Breast epithelium (tissue), 4 donors: ENCODE measurements at regions not wholly inside any gene's neighbourhood (a gene's known extent, or its start where the extent isn't known, plus 50 kb on each side); places are given as distances from the start of the nearest gene placed in this dataset.

ENCODE experiments used
- DNase-seq, 2 donors: peaks; one replicate each; pipeline ENCODE4 v3.0.0-alpha.2; 2019; ENCODE audit warnings: low spot score in 2 of 2
- H3K27ac ChIP-seq, 2 donors: fragments of 200-600 bp; sonication (generic) in 1 of 2; one replicate each; pipeline ENCODE4 v1.5.1; 2016 to 2019; ENCODE audit warnings: mild to moderate bottlenecking in 1 of 2
- H3K27me3 ChIP-seq, 2 donors: fragments of 200-600 bp; sonication (generic) in 1 of 2; one replicate each; pipeline versions ENCODE4 v1.5.1 to v1.6.0; 2017 to 2019; ENCODE audit warnings: control low read depth in 1 of 2, mild to moderate bottlenecking in 1 of 2
- H3K36me3 ChIP-seq: fragments of 200-600 bp; one replicate; pipeline ENCODE4 v1.5.1; 2019
- H3K4me1 ChIP-seq, 2 donors: fragments of 200-600 bp; sonication (generic); one replicate each; pipeline ENCODE4 v1.5.1; 2016 to 2019; ENCODE audit warnings: control low read depth in 1 of 2
- H3K4me3 ChIP-seq, 3 donors: fragments of 200-600 bp; sonication (generic); 1 replicate in 2 of 3; 2 replicates in 1 of 3; pipeline ENCODE4 v1.5.1; 2016 to 2019; ENCODE audit warnings: mild to moderate bottlenecking in 3 of 3, moderate library complexity in 2 of 3
- H3K9me3 ChIP-seq, 2 donors: fragments of 200-600 bp; sonication (generic) in 1 of 2; one replicate each; pipeline ENCODE4 v1.5.1; 2016 to 2019; ENCODE audit warnings: control low read depth in 1 of 2
- POLR2A ChIP-seq: fragments of 450-650 bp; IDR thresholded peaks from one replicate; pipeline ENCODE4 v1.6.1; 2016; ENCODE audit warnings: antibody characterized with exemption, mild to moderate bottlenecking, moderate library complexity
- POLR2AphosphoS5 ChIP-seq, 3 donors: sonication (generic); formaldehyde crosslinking; IDR thresholded peaks; one replicate each; pipeline ENCODE4 v1.6.1; 2017; ENCODE audit warnings: antibody characterized with exemption in 3 of 3
- intact Hi-C: fragments of 100-400 bp; cut with DNase I; formaldehyde crosslinking; loops from one replicate; pipeline ENCODE4 v1.15.1; 2023; ENCODE audit warnings: low total_unique reads
- TF ChIP-seq, protein P1 (sequence below), 3 donors: fragments of 450-650 bp; IDR thresholded peaks; one replicate each; pipeline ENCODE4 v1.5.1; 2016 to 2017; ENCODE audit warnings: antibody characterized with exemption in 3 of 3, mild to moderate bottlenecking in 3 of 3, moderate library complexity in 3 of 3

DNA sequence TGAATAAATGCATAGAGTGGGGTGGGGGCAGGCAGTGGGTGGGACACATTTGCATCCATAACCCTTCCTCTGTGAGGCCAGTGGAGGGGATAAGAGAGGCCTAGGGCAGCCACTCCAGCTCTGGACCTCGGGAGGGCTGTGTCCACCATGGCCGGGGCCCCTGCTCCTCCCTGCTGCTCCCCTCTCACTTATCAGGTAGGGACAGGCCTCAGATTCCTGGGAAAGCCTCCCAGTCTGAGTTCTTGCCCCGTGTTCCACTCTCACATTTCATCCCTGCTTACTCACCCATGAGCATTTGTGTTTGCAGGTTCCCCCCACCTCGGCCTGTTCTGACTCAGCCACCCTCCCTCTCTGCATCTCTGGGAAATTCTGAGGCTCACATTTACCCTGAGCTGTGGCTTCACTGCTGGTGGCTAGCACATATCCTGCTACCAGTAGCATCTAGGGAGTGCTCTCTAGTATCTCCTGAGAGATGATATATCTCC lies 128.7 kb upstream of the TOP3B start:
- no peaks in the 10 kb centered on the region for H3K36me3 ChIP-seq
- H3K9me3 ChIP-seq: no peaks in the 10 kb centered on the region
- TF ChIP-seq POLR2AphosphoS5 (IDR thresholded peaks at IDR 0.05): no peak
- TF ChIP-seq, protein P1, sequence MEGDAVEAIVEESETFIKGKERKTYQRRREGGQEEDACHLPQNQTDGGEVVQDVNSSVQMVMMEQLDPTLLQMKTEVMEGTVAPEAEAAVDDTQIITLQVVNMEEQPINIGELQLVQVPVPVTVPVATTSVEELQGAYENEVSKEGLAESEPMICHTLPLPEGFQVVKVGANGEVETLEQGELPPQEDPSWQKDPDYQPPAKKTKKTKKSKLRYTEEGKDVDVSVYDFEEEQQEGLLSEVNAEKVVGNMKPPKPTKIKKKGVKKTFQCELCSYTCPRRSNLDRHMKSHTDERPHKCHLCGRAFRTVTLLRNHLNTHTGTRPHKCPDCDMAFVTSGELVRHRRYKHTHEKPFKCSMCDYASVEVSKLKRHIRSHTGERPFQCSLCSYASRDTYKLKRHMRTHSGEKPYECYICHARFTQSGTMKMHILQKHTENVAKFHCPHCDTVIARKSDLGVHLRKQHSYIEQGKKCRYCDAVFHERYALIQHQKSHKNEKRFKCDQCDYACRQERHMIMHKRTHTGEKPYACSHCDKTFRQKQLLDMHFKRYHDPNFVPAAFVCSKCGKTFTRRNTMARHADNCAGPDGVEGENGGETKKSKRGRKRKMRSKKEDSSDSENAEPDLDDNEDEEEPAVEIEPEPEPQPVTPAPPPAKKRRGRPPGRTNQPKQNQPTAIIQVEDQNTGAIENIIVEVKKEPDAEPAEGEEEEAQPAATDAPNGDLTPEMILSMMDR (IDR thresholded peaks at IDR 0.05): no peak
- no peak for TF ChIP-seq POLR2A
- no peaks in the 10 kb centered on the region for H3K4me1 ChIP-seq
- intact Hi-C loops: no loop called here
- H3K4me3 ChIP-seq: no peak overlapping the region
- no peak for DNase-seq
- no peaks in the 10 kb centered on the region for H3K27me3 ChIP-seq
- no peak overlapping the region for H3K27ac ChIP-seq

DNA sequence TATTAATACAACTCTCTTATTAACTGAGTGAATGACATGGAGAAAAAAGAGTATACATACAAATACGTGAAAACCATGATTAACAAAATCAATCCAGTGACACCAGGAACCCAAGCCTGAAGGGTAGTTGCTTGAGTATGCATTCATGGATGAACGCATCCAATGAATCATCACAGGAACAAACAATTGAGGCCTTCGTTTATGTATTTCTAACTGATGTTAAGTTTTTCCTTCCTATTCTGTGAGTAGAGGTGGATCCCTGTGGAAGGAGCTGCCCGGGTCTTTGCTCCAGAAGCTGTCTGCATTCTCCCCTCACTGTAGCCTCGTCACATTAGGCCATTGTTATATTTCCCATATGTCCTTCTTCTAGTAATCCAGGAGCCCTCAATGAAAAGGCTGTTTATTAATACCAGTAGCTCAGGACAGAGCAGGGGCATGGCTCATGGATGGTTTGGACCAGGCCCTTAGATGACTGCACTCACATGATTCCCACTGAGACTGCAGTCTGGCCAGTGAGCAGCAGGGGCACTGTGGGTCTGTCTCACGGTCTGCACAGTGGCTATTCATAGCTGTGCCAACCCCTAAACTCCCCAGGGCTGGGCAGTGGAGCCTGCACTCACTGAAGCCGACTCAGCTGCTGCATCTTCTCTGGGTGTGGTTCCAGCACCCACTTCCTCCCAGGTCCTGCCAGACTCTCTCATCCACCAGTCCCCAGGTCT lies 128.1 kb upstream of the TOP3B start:
- Histone ChIP-seq H3K27ac (no peak overlapping the region), H3K4me1 (no peaks in the 10 kb centered on the region), H3K9me3 (no peaks in the 10 kb centered on the region), H3K36me3 (no peaks in the 10 kb centered on the region), H3K4me3 (no peak overlapping the region), H3K27me3 (no peaks in the 10 kb centered on the region)
- intact Hi-C loops: no loop called here
- DNase-seq: no peak
- TF ChIP-seq, protein P1 (IDR thresholded peaks at IDR 0.05): no peak
- TF ChIP-seq POLR2AphosphoS5 (IDR thresholded peaks at IDR 0.05): no peak
- no peak for TF ChIP-seq POLR2A

DNA sequence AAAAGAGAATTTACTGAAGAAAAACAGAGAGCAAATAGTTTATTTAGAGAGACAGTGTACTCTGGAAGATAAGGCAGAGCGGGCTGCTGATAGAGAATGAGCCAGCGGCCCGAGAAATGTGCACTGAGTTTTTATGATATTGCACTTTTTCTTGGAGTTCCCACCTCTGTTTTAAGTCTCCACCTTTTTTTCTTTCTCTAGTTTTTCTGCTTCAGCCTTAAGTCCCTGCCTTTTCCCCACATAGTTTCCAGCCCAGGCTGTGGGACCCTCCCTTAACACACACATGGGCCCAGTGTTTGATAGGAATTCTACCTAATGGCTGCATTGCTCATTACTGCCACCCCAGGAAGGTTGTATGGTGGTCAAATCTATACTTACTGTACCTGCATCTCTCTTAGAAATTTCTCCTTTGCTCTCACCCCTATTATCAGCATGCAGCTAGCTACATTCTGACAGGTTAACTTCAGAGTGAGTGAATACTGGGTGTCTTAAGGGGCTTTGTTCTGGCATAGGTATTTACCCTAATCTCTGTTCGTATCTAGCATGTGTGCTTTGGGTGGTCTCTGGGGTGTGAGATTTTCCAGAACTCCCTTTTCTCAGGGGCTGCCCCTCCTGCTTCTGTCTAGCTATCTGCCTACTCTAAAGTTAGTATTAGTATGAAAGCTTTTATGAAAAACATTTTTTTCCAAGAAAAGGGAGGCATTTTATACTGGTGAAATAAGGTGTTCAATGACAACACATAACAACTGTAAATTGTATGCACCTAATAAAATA lies 127.3 kb upstream of the TOP3B start:
- Histone ChIP-seq H3K36me3 (no peaks in the 10 kb centered on the region), H3K4me1 (no peaks in the 10 kb centered on the region), H3K9me3 (no peaks in the 10 kb centered on the region), H3K27me3 (no peaks in the 10 kb centered on the region), H3K27ac (no peak overlapping the region), H3K4me3 (no peak overlapping the region)
- no peak for DNase-seq
- intact Hi-C loops: no loop called here
- TF ChIP-seq, protein P1 (IDR thresholded peaks at IDR 0.05): no peak
- no peak for TF ChIP-seq POLR2AphosphoS5 (IDR thresholded peaks at IDR 0.05)
- no peak for TF ChIP-seq POLR2A

DNA sequence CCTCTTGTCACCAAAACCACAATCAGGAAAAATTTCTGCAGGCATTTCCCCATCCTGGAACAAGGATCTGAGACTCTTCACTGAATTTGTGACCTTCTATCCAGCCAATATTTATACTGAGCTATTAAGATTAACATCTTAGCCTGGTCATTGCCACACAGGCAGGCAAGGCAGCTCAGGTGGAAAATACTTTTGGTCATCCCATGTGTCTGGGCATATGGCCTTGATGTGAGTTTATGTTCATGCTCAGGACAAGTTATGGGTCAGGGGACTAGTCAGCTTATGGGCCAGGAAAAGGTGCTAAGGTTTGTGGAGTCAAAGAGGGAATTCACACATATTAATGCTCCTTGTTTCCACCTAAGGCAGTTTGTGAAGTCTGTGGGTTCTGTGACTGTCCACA lies 124.3 kb upstream of the TOP3B start:
- H3K4me3 ChIP-seq: no peak overlapping the region
- no peak for DNase-seq
- H3K36me3 ChIP-seq: no peaks in the 10 kb centered on the region
- H3K4me1 ChIP-seq: no peaks in the 10 kb centered on the region
- intact Hi-C loops: no loop called here
- H3K27ac ChIP-seq: no peak overlapping the region
- no peak for TF ChIP-seq POLR2AphosphoS5 (IDR thresholded peaks at IDR 0.05)
- H3K9me3 ChIP-seq: no peaks in the 10 kb centered on the region
- no peaks in the 10 kb centered on the region for H3K27me3 ChIP-seq

DNA sequence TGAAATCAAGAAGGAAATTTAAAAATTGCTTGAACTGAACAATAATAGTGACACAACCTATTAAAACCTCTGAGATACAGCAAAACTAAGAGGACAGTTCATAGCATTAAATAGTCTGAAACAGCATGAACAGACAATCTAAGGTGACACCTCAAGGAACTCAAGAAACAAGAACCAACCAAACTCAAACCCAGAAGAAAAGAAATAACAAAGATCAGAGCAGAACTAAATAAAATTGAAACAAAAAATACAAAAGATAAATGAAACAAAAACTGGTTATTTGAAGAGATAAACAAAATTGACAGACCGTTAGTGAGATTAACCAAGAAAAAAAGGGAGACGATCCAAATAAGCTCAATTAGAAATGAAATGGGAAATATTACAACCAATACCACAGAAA lies 122.8 kb upstream of the TOP3B start:
- no peak overlapping the region for H3K27ac ChIP-seq
- no peak for DNase-seq
- TF ChIP-seq, protein P1 (IDR thresholded peaks at IDR 0.05): no peak
- no peak for TF ChIP-seq POLR2AphosphoS5 (IDR thresholded peaks at IDR 0.05)
- no peak for TF ChIP-seq POLR2A
- no peaks in the 10 kb centered on the region for H3K4me1 ChIP-seq
- peaks cover 0 to 2% of the 10 kb centered on the region in 2 donors for H3K27me3 ChIP-seq
- intact Hi-C loops: no loop called here
- H3K36me3 ChIP-seq: no peaks in the 10 kb centered on the region
- no peak overlapping the region for H3K4me3 ChIP-seq
- no peaks in the 10 kb centered on the region for H3K9me3 ChIP-seq
